HepG2 (cell line): ENCODE measurements at regions not wholly inside any gene's neighbourhood (a gene's known extent, or its start where the extent isn't known, plus 50 kb on each side); places are given as distances from the start of the nearest gene placed in this dataset.

Experiments used
- ATAC-seq: fragments of 200-7000 bp; cut with Tn5 transposase; 3 replicates; pipeline ENCODE4 v1.9.1; 2020; ENCODE audit warnings: mild to moderate bottlenecking, moderate library complexity
- BruUV-seq: library from RNA; stranded (reverse); fragments of 400-500 nt; replicated peaks from 2 replicates; lab custom pipeline; 2021; lab: Mats Ljungman, UMichigan
- CTCF ChIA-PET: fragments of 300-600 bp; formaldehyde crosslinking; extraction: SDS; loops from one replicate; lab custom pipeline; 2021; ENCODE audit warnings: low total read pairs, inconsistent platforms, low intra/inter-chr PET ratio; lab: Yijun Ruan, JAX
- POLR2A ChIA-PET: fragments of 350-600 bp; sonication (Branson Sonifier 250); formaldehyde crosslinking; loops from one replicate; lab custom pipeline; 2020; ENCODE audit warnings: antibody characterized with exemption, inconsistent platforms; lab: Yijun Ruan, JAX
- DNase-seq: peaks from one replicate; pipeline ENCODE4 v3.0.0-alpha.2; 2015; ENCODE audit warnings: low spot score
- FAIRE-seq: peaks from 3 replicates; lab custom pipeline; 2011; peaks lifted over from hg19 to GRCh38; lab: Jason Lieb, UNC
- H2AFZ ChIP-seq: one replicate; pipeline ENCODE4 v1.6.1; 2011; ENCODE audit warnings: low read length, inconsistent platforms
- H3K27ac ChIP-seq: fragments of 300-600 bp; 3 replicates; pipeline ENCODE4 v1.8.0; 2011; ENCODE audit warnings: mixed run types, mild to moderate bottlenecking, mixed read lengths, low read length, inconsistent platforms; ENCODE audit not compliant: insufficient read depth; ENCODE audit errors: extremely low read length
- H3K27me3 ChIP-seq, 2 experiments: fragments of 200-600 bp in 1 of 2; 2 replicates in 1 of 2; 3 replicates in 1 of 2; pipeline versions ENCODE4 v1.6.0 to v1.8.0; 2011; ENCODE audit warnings: low read length in 2 of 2, mild to moderate bottlenecking in 2 of 2, moderate library complexity in 2 of 2, inconsistent platforms in 1 of 2; ENCODE audit not compliant: insufficient read depth in 2 of 2, control insufficient read depth in 1 of 2
- H3K36me3 ChIP-seq, 2 experiments: fragments of 200-600 bp in 1 of 2; replicated peaks in 1 of 2; 2 replicates in 1 of 2; 3 replicates in 1 of 2; pipeline versions ENCODE4 v1.5.1 to v1.8.0; 2011; ENCODE audit warnings: low read length in 2 of 2, inconsistent platforms in 1 of 2; ENCODE audit not compliant: insufficient read depth in 2 of 2, control insufficient read depth in 1 of 2
- H3K4me1 ChIP-seq: 2 replicates; pipeline ENCODE4 v1.5.1; 2012; ENCODE audit warnings: low read length, inconsistent platforms; ENCODE audit not compliant: insufficient read depth
- H3K4me2 ChIP-seq: 2 replicates; pipeline ENCODE4 v1.6.0; 2011; ENCODE audit warnings: low read depth, low read length, inconsistent platforms
- H3K4me3 ChIP-seq, 3 experiments: fragments of 200-600 bp in 1 of 3; sonication (generic), shearing (Covaris generic) in 1 of 3; replicated peaks in 1 of 3; 2 replicates each; pipeline ENCODE4 v1.5.1; 2011 to 2016; ENCODE audit warnings: low read length in 3 of 3, inconsistent platforms in 2 of 3, low read depth in 2 of 3, mild to moderate bottlenecking in 2 of 3, control low read depth in 1 of 3, mixed read lengths in 1 of 3; ENCODE audit not compliant: insufficient read depth in 1 of 3
- H3K79me2 ChIP-seq: one replicate; pipeline ENCODE4 v1.6.1; 2011; ENCODE audit warnings: low read length, inconsistent platforms; ENCODE audit not compliant: insufficient read depth
- H3K9ac ChIP-seq: 2 replicates; pipeline ENCODE4 v1.6.0; 2011; ENCODE audit warnings: mild to moderate bottlenecking, low read depth, low read length, inconsistent platforms; ENCODE audit not compliant: insufficient read depth
- H3K9me3 ChIP-seq: 2 replicates; pipeline ENCODE4 v1.5.1; 2012; ENCODE audit warnings: mild to moderate bottlenecking, low read length
- H4K20me1 ChIP-seq: 2 replicates; pipeline ENCODE4 v1.6.0; 2011; ENCODE audit warnings: inconsistent platforms, mild to moderate bottlenecking, low read length, moderate library complexity; ENCODE audit not compliant: insufficient read depth
- ADNP ChIP-seq: sonication (generic); formaldehyde crosslinking; IDR thresholded peaks from 2 replicates; pipeline ENCODE4 v1.4.0; 2020; ENCODE audit warnings: missing genetic modification reagents
- ATF3 ChIP-seq: sonication (generic); formaldehyde crosslinking; IDR thresholded peaks from 2 replicates; pipeline ENCODE4 v1.4.0; 2020; ENCODE audit warnings: missing genetic modification reagents
- EP300 ChIP-seq, 3 experiments: sonication (generic) in 1 of 3; formaldehyde crosslinking in 1 of 3; IDR thresholded peaks; 2 replicates each; pipeline versions ENCODE4 v1.5.1 to v1.6.1; 2011 to 2020; ENCODE audit warnings: low read depth in 2 of 3, low read length in 2 of 3, borderline replicate concordance in 1 of 3, improper control_type of control experiment in 1 of 3, mild to moderate bottlenecking in 1 of 3, missing genetic modification reagents in 1 of 3, moderate library complexity in 1 of 3
- HOXD1 ChIP-seq: sonication (generic); formaldehyde crosslinking; IDR thresholded peaks from 2 replicates; pipeline ENCODE4 v1.5.0; 2020; ENCODE audit warnings: missing genetic modification reagents
- KDM3A ChIP-seq: IDR thresholded peaks from 2 replicates; pipeline ENCODE4 v1.6.1; 2018; ENCODE audit warnings: low read depth, missing compliant biosample characterization
- KLF13 ChIP-seq: sonication (generic); formaldehyde crosslinking; IDR thresholded peaks from 2 replicates; pipeline ENCODE4 v1.4.0; 2020; ENCODE audit warnings: mild to moderate bottlenecking, missing genetic modification reagents
- MAZ ChIP-seq, 2 experiments: sonication (generic) in 1 of 2; formaldehyde crosslinking in 1 of 2; IDR thresholded peaks; 2 replicates each; pipeline versions ENCODE4 v1.5.0 to v1.6.1; 2012 to 2020; ENCODE audit warnings: low read depth in 2 of 2, mild to moderate bottlenecking in 2 of 2, borderline replicate concordance in 1 of 2, improper control_type of control experiment in 1 of 2, low read length in 1 of 2, missing genetic modification reagents in 1 of 2, moderate library complexity in 1 of 2
- MYC ChIP-seq: sonication (generic); formaldehyde crosslinking; IDR thresholded peaks from 2 replicates; pipeline ENCODE4 v1.9.0; 2021; ENCODE audit warnings: missing genetic modification reagents, borderline replicate concordance
- NFIB ChIP-seq: sonication (generic); formaldehyde crosslinking; IDR thresholded peaks from 2 replicates; pipeline ENCODE4 v1.9.0; 2021; ENCODE audit warnings: missing genetic modification reagents, mild to moderate bottlenecking, borderline replicate concordance
- PLSCR1 ChIP-seq: sonication (generic); formaldehyde crosslinking; IDR thresholded peaks from 2 replicates; pipeline ENCODE4 v1.5.0; 2020; ENCODE audit warnings: missing genetic modification reagents, mild to moderate bottlenecking, borderline replicate concordance
- REXO4 ChIP-seq: sonication (generic); formaldehyde crosslinking; IDR thresholded peaks from 2 replicates; pipeline ENCODE4 v1.8.0; 2022; ENCODE audit warnings: missing genetic modification reagents, mild to moderate bottlenecking, borderline replicate concordance
- SATB2 ChIP-seq: sonication (generic); formaldehyde crosslinking; IDR thresholded peaks from 2 replicates; pipeline ENCODE4 v1.5.0; 2020; ENCODE audit warnings: missing genetic modification reagents
- TEAD3 ChIP-seq: optimal IDR thresholded peaks from 2 replicates; pipeline ENCODE3; 2016; ENCODE audit warnings: borderline replicate concordance
- ZNF225 ChIP-seq: sonication (generic); formaldehyde crosslinking; IDR thresholded peaks from 2 replicates; pipeline ENCODE4 v1.4.0; 2020; ENCODE audit warnings: mild to moderate bottlenecking, missing genetic modification reagents
- ZNF570 ChIP-seq: sonication (generic); formaldehyde crosslinking; IDR thresholded peaks from 2 replicates; pipeline ENCODE4 v1.4.0; 2020; ENCODE audit warnings: mild to moderate bottlenecking, missing genetic modification reagents, borderline replicate concordance
- ZNF619 ChIP-seq: sonication (generic); formaldehyde crosslinking; IDR thresholded peaks from 2 replicates; pipeline ENCODE4 v1.4.0; 2020; ENCODE audit warnings: mild to moderate bottlenecking, missing genetic modification reagents
- ZNF713 ChIP-seq: sonication (generic); formaldehyde crosslinking; IDR thresholded peaks from 2 replicates; pipeline ENCODE4 v1.4.0; 2020; ENCODE audit warnings: mild to moderate bottlenecking, missing genetic modification reagents
- ZNF777 ChIP-seq: sonication (generic); formaldehyde crosslinking; IDR thresholded peaks from 2 replicates; pipeline ENCODE4 v1.4.0; 2020; ENCODE audit warnings: missing genetic modification reagents
- WGBS: methylation state at CpG from one replicate; pipeline ENCODE4 v1.1.6; 2017; ENCODE audit warnings: low lambda C conversion rate; 5-methylcytosine and 5-hydroxymethylcytosine counted together
- in situ Hi-C: cut with HindIII; loops from 2 replicates; pipeline ENCODE4 v1.10.0; 2017; ENCODE audit warnings: low pct_unique_long_range_greater_than_20kb; ENCODE audit not compliant: extremely low pct_ligation_motif_present
- intact Hi-C: fragments of 100-400 bp; cut with micrococcal nuclease; formaldehyde crosslinking; loops from one replicate; pipeline ENCODE4 v1.10.0; 2022; ENCODE audit not compliant: unreplicated experiment
- TF ChIP-seq, protein P1 (sequence below): sonication (generic); formaldehyde crosslinking; IDR thresholded peaks from 2 replicates; pipeline ENCODE4 v1.8.0; 2022; ENCODE audit warnings: low read depth, missing genetic modification reagents
- TF ChIP-seq, protein P2 (sequence below): sonication (generic); formaldehyde crosslinking; IDR thresholded peaks from 2 replicates; pipeline ENCODE4 v1.4.0; 2020; ENCODE audit warnings: missing genetic modification reagents, mild to moderate bottlenecking, borderline replicate concordance

GRCh38 chr6:21536280-21536766 is 57.2 kb upstream of the SOX4 start (continued):
- TF ChIP-seq SATB2 (no peak), KDM3A (no peak), ADNP (CRISPR knock-in tag) (no peak), ZNF225 (no peak), EP300 (IDR thresholded peaks at IDR 0.05; ENCODE audit: low read depth in 2 of 2, low read length in 2 of 2) (no peak), EP300 (CRISPR knock-in tag; IDR thresholded peaks at IDR 0.05; ENCODE audit: borderline replicate concordance) (no peak), NFIB (CRISPR knock-in tag) (no peak)
- TF ChIP-seq, protein P1, sequence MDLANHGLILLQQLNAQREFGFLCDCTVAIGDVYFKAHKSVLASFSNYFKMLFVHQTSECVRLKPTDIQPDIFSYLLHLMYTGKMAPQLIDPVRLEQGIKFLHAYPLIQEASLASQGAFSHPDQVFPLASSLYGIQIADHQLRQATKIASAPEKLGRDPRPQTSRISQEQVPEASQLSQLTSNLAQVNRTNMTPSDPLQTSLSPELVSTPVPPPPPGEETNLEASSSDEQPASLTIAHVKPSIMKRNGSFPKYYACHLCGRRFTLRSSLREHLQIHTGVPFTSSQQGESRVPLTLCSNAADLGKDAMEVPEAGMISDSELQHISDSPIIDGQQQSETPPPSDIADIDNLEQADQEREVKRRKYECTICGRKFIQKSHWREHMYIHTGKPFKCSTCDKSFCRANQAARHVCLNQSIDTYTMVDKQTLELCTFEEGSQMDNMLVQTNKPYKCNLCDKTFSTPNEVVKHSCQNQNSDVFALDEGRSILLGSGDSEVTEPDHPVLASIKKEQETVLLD (CRISPR knock-in tag): no peak
- TF ChIP-seq, all 625 proteins: peak for 0

DNA sequence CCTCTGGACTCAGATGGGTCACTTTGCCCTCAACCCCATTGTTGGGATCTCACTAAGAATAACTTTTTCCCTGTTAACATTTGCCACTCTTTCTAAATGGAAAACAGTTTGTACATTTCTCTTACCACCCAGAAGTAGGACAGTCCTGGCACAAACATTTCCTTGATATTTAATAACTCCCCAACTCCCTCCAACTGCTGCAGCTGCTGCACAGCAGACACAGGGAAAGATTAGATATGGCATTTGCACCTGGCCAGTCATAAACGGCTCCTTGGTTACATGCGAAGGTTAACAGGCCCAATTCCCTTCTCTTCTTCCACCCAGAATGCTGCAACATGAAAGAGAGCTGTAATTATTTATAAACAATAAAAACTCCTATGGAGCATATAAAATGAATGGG is 55.9 kb upstream of the SOX4 start:
- WGBS: 35% methylated on average over 2 of the region's 2 CpGs
- POLR2A ChIA-PET: no interaction called here
- BruUV-seq: no TSS peak
- intact Hi-C loops: no loop called here
- no peak overlapping the region for H3K4me2 ChIP-seq
- DNase-seq (no peak), ATAC-seq (no peak), FAIRE-seq (no peak)
- no peaks in the 10 kb centered on the region for H4K20me1 ChIP-seq
- H3K27ac ChIP-seq: no peak overlapping the region
- H2AFZ ChIP-seq: no peak overlapping the region
- in situ Hi-C loops: no loop called here
- H3K4me1 ChIP-seq: peaks cover 12% of the 10 kb centered on the region
- no peaks in the 10 kb centered on the region for H3K9me3 ChIP-seq
- H3K36me3 ChIP-seq: no peaks in the 10 kb centered on the region
- H3K79me2 ChIP-seq: no peaks in the 10 kb centered on the region
- CTCF ChIA-PET: no interaction called here
- no peak overlapping the region for H3K4me3 ChIP-seq
- no peak overlapping the region for H3K9ac ChIP-seq
- no peaks in the 10 kb centered on the region; a peak in 1 of 5 replicates for H3K27me3 ChIP-seq
- TF ChIP-seq, protein P2, sequence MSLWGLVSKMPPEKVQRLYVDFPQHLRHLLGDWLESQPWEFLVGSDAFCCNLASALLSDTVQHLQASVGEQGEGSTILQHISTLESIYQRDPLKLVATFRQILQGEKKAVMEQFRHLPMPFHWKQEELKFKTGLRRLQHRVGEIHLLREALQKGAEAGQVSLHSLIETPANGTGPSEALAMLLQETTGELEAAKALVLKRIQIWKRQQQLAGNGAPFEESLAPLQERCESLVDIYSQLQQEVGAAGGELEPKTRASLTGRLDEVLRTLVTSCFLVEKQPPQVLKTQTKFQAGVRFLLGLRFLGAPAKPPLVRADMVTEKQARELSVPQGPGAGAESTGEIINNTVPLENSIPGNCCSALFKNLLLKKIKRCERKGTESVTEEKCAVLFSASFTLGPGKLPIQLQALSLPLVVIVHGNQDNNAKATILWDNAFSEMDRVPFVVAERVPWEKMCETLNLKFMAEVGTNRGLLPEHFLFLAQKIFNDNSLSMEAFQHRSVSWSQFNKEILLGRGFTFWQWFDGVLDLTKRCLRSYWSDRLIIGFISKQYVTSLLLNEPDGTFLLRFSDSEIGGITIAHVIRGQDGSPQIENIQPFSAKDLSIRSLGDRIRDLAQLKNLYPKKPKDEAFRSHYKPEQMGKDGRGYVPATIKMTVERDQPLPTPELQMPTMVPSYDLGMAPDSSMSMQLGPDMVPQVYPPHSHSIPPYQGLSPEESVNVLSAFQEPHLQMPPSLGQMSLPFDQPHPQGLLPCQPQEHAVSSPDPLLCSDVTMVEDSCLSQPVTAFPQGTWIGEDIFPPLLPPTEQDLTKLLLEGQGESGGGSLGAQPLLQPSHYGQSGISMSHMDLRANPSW (CRISPR knock-in tag): no peak
- TF ChIP-seq ATF3 (CRISPR knock-in tag): no peak
- TF ChIP-seq ZNF777: no peak
- TF ChIP-seq TEAD3: no peak
- TF ChIP-seq ZNF713: no peak
- TF ChIP-seq REXO4 (CRISPR knock-in tag): no peak
- TF ChIP-seq MAZ (IDR thresholded peaks at IDR 0.05; ENCODE audit: borderline replicate concordance, low read depth, low read length): no peak
- no peak for TF ChIP-seq MAZ (CRISPR knock-in tag; IDR thresholded peaks at IDR 0.05; ENCODE audit: low read depth)
- no peak for TF ChIP-seq ZNF619 (CRISPR knock-in tag)
- no peak for TF ChIP-seq KLF13
- TF ChIP-seq PLSCR1 (CRISPR knock-in tag): no peak
- TF ChIP-seq ZNF570 (CRISPR knock-in tag): no peak
- TF ChIP-seq HOXD1: no peak
- TF ChIP-seq MYC: no peak
